GM12878 (cell line): ENCODE measurements at regions not wholly inside any gene's neighbourhood (a gene's known extent, or its start where the extent isn't known, plus 50 kb on each side); places are given as distances from the start of the nearest gene placed in this dataset.

Experiments used
- ATAC-seq: fragments of 200-7000 bp; cut with Tn5 transposase; 3 replicates; pipeline ENCODE4 v1.9.1; 2020; ENCODE audit warnings: mild to moderate bottlenecking, moderate library complexity
- BruUV-seq: library from RNA; stranded (reverse); fragments of 400-500 nt; replicated peaks from 2 replicates; lab custom pipeline; 2021; lab: Mats Ljungman, UMichigan
- CTCF ChIA-PET: fragments of 300-600 bp; sonication (Branson Sonifier 250); formaldehyde crosslinking; extraction: SDS; loops from one replicate; lab custom pipeline; 2021; ENCODE audit warnings: inconsistent platforms; lab: Yijun Ruan, JAX
- POLR2A ChIA-PET: fragments of 350-600 bp; formaldehyde crosslinking; extraction: SDS; loops from one replicate; lab custom pipeline; 2021; ENCODE audit warnings: inconsistent platforms; lab: Charles Lee
- RAD21 ChIA-PET: fragments of 300-600 bp; sonication (Branson Sonifier 250); formaldehyde crosslinking; loops from one replicate; lab custom pipeline; 2023; ENCODE audit warnings: antibody characterized with exemption; ENCODE audit not compliant: unreplicated experiment; lab: Charles Lee
- SMC1A ChIA-PET: fragments of 300-600 bp; sonication (Branson Sonifier 250); formaldehyde crosslinking; loops from one replicate; lab custom pipeline; 2023; ENCODE audit not compliant: unreplicated experiment, uncharacterized antibody; lab: Charles Lee
- DNase-seq: peaks from one replicate; pipeline ENCODE4 v3.0.0-alpha.2; 2011; ENCODE audit warnings: low read depth, low spot score
- FAIRE-seq: peaks from 3 replicates; lab custom pipeline; 2011; peaks lifted over from hg19 to GRCh38; lab: Jason Lieb, UNC
- H2AFZ ChIP-seq: 2 replicates; pipeline ENCODE4 v1.6.0; 2011; ENCODE audit warnings: low read depth, low read length, control low read depth; ENCODE audit not compliant: control insufficient read depth
- H3K27ac ChIP-seq: 2 replicates; pipeline ENCODE4 v1.5.1; 2011; ENCODE audit warnings: control low read depth; ENCODE audit not compliant: control insufficient read depth, insufficient read depth
- H3K27me3 ChIP-seq, 2 experiments: replicated peaks in 1 of 2; 2 replicates each; pipeline versions ENCODE4 v1.6.0 to v1.6.1; 2011; ENCODE audit warnings: low read length in 1 of 2; ENCODE audit not compliant: control insufficient read depth in 2 of 2, insufficient read depth in 2 of 2
- H3K36me3 ChIP-seq, 2 experiments: 2 replicates each; pipeline ENCODE4 v1.5.1; 2011; ENCODE audit warnings: low read length in 1 of 2; ENCODE audit not compliant: control insufficient read depth in 2 of 2, insufficient read depth in 2 of 2
- H3K4me1 ChIP-seq: 2 replicates; pipeline ENCODE4 v1.6.1; 2011; ENCODE audit warnings: mild to moderate bottlenecking, low read length, moderate library complexity, mixed read lengths; ENCODE audit not compliant: control insufficient read depth, insufficient read depth
- H3K4me2 ChIP-seq: 2 replicates; pipeline ENCODE4 v1.6.0; 2011; ENCODE audit warnings: control low read depth; ENCODE audit not compliant: control insufficient read depth, insufficient read depth
- H3K4me3 ChIP-seq: fragments of 200-600 bp; sonication (generic); 2 replicates; pipeline ENCODE4 v1.5.1; 2016
- H3K79me2 ChIP-seq: 2 replicates; pipeline ENCODE4 v1.6.0; 2011; ENCODE audit warnings: low read length; ENCODE audit not compliant: control insufficient read depth, insufficient read depth
- H3K9ac ChIP-seq: 2 replicates; pipeline ENCODE4 v1.8.0; 2011; ENCODE audit warnings: low read length, control low read depth, mixed read lengths; ENCODE audit not compliant: control insufficient read depth, insufficient read depth
- H3K9me3 ChIP-seq: replicated peaks from 3 replicates; pipeline ENCODE4 v1.5.1; 2011; ENCODE audit warnings: mild to moderate bottlenecking, low read length; ENCODE audit not compliant: control insufficient read depth, insufficient read depth
- H4K20me1 ChIP-seq: 2 replicates; pipeline ENCODE4 v1.6.0; 2011; ENCODE audit not compliant: control insufficient read depth, insufficient read depth
- BACH1 ChIP-seq: fragments of 450-650 bp; IDR thresholded peaks from 2 replicates; pipeline ENCODE4 v1.6.1; 2017; ENCODE audit warnings: mild to moderate bottlenecking, borderline replicate concordance
- FOS ChIP-seq: IDR thresholded peaks from 3 replicates; pipeline ENCODE4 v1.6.1; 2011; ENCODE audit warnings: borderline replicate concordance; ENCODE audit not compliant: insufficient read length; ENCODE audit errors: extremely low read depth
- FOXK2 ChIP-seq: fragments of 450-650 bp; IDR thresholded peaks from 2 replicates; pipeline ENCODE4 v1.6.1; 2017; ENCODE audit warnings: mild to moderate bottlenecking, moderate library complexity
- FOXM1 ChIP-seq: IDR thresholded peaks from 2 replicates; pipeline ENCODE4 v1.6.1; 2012; ENCODE audit warnings: low read depth, mild to moderate bottlenecking, inconsistent platforms, low read length, moderate library complexity
- IRF3 ChIP-seq: fragments of 450-650 bp; IDR thresholded peaks from 2 replicates; pipeline ENCODE4 v1.6.1; 2014; ENCODE audit warnings: mild to moderate bottlenecking
- IRF5 ChIP-seq: fragments of 450-650 bp; IDR thresholded peaks from 2 replicates; pipeline ENCODE4 v1.6.1; 2017; ENCODE audit warnings: borderline replicate concordance
- RUNX3 ChIP-seq: IDR thresholded peaks from 2 replicates; pipeline ENCODE4 v1.6.1; 2012; ENCODE audit warnings: low read length, inconsistent platforms
- SIN3A ChIP-seq: IDR thresholded peaks from 2 replicates; pipeline ENCODE4 v1.6.1; 2012; ENCODE audit warnings: low read depth, low read length, improper control_type of control experiment
- SIX5 ChIP-seq: IDR thresholded peaks from 2 replicates; pipeline ENCODE4 v1.6.1; 2011; ENCODE audit warnings: mild to moderate bottlenecking, low read depth, low read length, moderate library complexity; ENCODE audit not compliant: severe bottlenecking
- SMAD5 ChIP-seq: IDR thresholded peaks from 2 replicates; pipeline ENCODE4 v1.6.1; 2016; ENCODE audit warnings: antibody characterized with exemption, low read depth
- SRF ChIP-seq, 2 experiments: IDR thresholded peaks; 2 replicates each; pipeline ENCODE4 v1.6.1; 2011; ENCODE audit warnings: low read depth in 2 of 2, low read length in 2 of 2, mild to moderate bottlenecking in 1 of 2, moderate library complexity in 1 of 2
- SUPT20H ChIP-seq: IDR thresholded peaks from 2 replicates; pipeline ENCODE4 v1.6.1; 2011; ENCODE audit warnings: low read depth, mild to moderate bottlenecking, low read length, moderate library complexity, borderline replicate concordance; ENCODE audit not compliant: control insufficient read depth
- TCF7 ChIP-seq: IDR thresholded peaks from 2 replicates; pipeline ENCODE4 v1.6.1; 2014; ENCODE audit warnings: antibody characterized with exemption, borderline replicate concordance
- ZNF274 ChIP-seq: IDR thresholded peaks from one replicate; pipeline ENCODE4 v1.8.0; 2011; ENCODE audit not compliant: insufficient read length, insufficient read depth
- ZSCAN29 ChIP-seq: fragments of 450-650 bp; IDR thresholded peaks from 2 replicates; pipeline ENCODE4 v1.6.1; 2017; ENCODE audit warnings: mild to moderate bottlenecking, moderate library complexity
- in situ Hi-C: fragments of 300-500 bp; cut with MboI; formaldehyde crosslinking; loops from 9 replicates; pipeline ENCODE4 v1.14.3; 2018; ENCODE audit warnings: mixed read lengths
- intact Hi-C: fragments of 100-400 bp; cut with micrococcal nuclease; formaldehyde crosslinking; loops from one replicate; pipeline ENCODE4 v1.14.2; 2022; ENCODE audit not compliant: unreplicated experiment
- TF ChIP-seq, protein P1 (sequence below): IDR thresholded peaks from 2 replicates; pipeline ENCODE4 v1.6.1; 2011; ENCODE audit warnings: low read depth, mild to moderate bottlenecking, low read length, moderate library complexity, borderline replicate concordance; ENCODE audit errors: extremely low read depth

DNA sequence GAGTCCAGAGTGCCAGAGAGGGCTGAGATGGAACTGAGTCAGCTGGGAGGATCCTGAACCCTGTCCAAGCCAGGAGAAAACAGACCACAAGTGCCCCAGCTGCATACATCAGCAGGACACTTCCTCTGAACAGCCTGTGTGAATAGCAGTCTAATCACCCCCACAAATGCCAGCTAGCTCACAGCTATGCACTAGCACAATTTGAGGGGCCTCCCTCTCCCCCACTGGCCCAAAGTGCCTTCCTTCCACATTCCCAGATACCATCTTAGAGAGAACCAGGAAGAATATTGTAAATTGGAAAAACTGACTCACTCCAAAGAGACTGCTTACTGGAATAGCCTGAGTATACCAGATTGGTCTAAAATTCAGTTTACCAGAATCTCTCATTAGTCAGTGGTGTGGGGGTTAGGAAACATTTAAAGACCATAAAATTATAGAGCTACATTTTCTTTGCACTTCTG, 292.6 kb upstream of the KLF3 start:
- no peak for FAIRE-seq
- SMC1A ChIA-PET: no interaction called here
- H3K79me2 ChIP-seq: no peaks in the 10 kb centered on the region
- ATAC-seq: no peak
- H3K4me1 ChIP-seq: peaks cover 3% of the 10 kb centered on the region
- H3K9me3 ChIP-seq: no peaks in the 10 kb centered on the region
- BruUV-seq: no TSS peak
- H3K4me3 ChIP-seq: no peak overlapping the region
- CTCF ChIA-PET: interaction anchor here (0.5 kb wide), 1 partner anchor 302 kb away, joined by 3 read pairs; no protein-coding TSS in a partner anchor
- DNase-seq: no peak
- no peak overlapping the region for H3K27ac ChIP-seq
- intact Hi-C loops (no loop called here), in situ Hi-C loops (no loop called here)
- H2AFZ ChIP-seq: no peak overlapping the region
- no peak overlapping the region for H3K4me2 ChIP-seq
- RAD21 ChIA-PET: no interaction called here
- no peaks in the 10 kb centered on the region for H3K27me3 ChIP-seq
- no peaks in the 10 kb centered on the region for H3K36me3 ChIP-seq
- no peak overlapping the region for H3K9ac ChIP-seq
- POLR2A ChIA-PET: no interaction called here
- TF ChIP-seq FOXM1 (no peak), SUPT20H (no peak), SMAD5 (no peak), SIN3A (no peak), SIX5 (no peak), TCF7 (no peak), ZSCAN29 (no peak), FOXK2 (no peak), ZNF274 (no peak), IRF5 (no peak), RUNX3 (no peak), IRF3 (no peak), BACH1 (no peak), FOS (no peak), SRF (IDR thresholded peaks at IDR 0.05; ENCODE audit: low read depth in 2 of 2, low read length in 2 of 2) (no peak)
- TF ChIP-seq, protein P1, sequence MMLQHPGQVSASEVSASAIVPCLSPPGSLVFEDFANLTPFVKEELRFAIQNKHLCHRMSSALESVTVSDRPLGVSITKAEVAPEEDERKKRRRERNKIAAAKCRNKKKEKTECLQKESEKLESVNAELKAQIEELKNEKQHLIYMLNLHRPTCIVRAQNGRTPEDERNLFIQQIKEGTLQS: no peak
- no peaks in the 10 kb centered on the region for H4K20me1 ChIP-seq
